ENCODE measurements at regions not wholly inside any gene's neighbourhood (a gene's known extent, or its start where the extent isn't known, plus 50 kb on each side); places are given as distances from the start of the nearest gene placed in this dataset.

- TF ChIP-seq CTCF (IDR thresholded peaks at IDR 0.05) (no peak), POLR2A (IDR thresholded peaks at IDR 0.05) (no peak), POLR2AphosphoS5 (IDR thresholded peaks at IDR 0.05) (no peak), EP300 (IDR thresholded peaks at IDR 0.05) (no peak)
These were observed 816.4 kb downstream of the SEMA5A start for GRCh38 chr5:8729437-8729836.
